PFSK-1 (cell line): ENCODE measurements at regions not wholly inside any gene's neighbourhood (a gene's known extent, or its start where the extent isn't known, plus 50 kb on each side); places are given as distances from the start of the nearest gene placed in this dataset.

ENCODE experiments used
- FOXP2 ChIP-seq: optimal IDR thresholded peaks from 2 replicates; pipeline ENCODE3; 2011; ENCODE audit warnings: borderline replicate concordance, control low read depth, inconsistent platforms; ENCODE audit not compliant: insufficient read depth; ENCODE audit errors: extremely low read length, extremely low read depth
- POLR2AphosphoS5 ChIP-seq: IDR thresholded peaks from 2 replicates; pipeline ENCODE4 v1.6.1; 2012; ENCODE audit warnings: low read depth, mild to moderate bottlenecking, control low read depth, low read length, moderate library complexity
- REST ChIP-seq, 2 experiments: IDR thresholded peaks; 2 replicates each; pipeline versions ENCODE4 v1.6.1 to v1.8.0; 2011 to 2012; ENCODE audit warnings: low read depth in 2 of 2, low read length in 2 of 2, control low read depth in 1 of 2, inconsistent platforms in 1 of 2, mild to moderate bottlenecking in 1 of 2, moderate library complexity in 1 of 2; ENCODE audit not compliant: insufficient read depth in 1 of 2
- SIN3A ChIP-seq: IDR thresholded peaks from 2 replicates; pipeline ENCODE4 v1.6.1; 2012; ENCODE audit warnings: mild to moderate bottlenecking, low read length, moderate library complexity, borderline replicate concordance; ENCODE audit not compliant: insufficient read depth
- TAF1 ChIP-seq: IDR thresholded peaks from 2 replicates; pipeline ENCODE4 v1.6.1; 2012; ENCODE audit warnings: low read length, control low read depth, borderline replicate concordance; ENCODE audit not compliant: insufficient read depth

- TF ChIP-seq REST (IDR thresholded peaks at IDR 0.05; ENCODE audit: insufficient read depth in 1 of 2, low read depth in 2 of 2, low read length in 2 of 2): no peak
- no peak for TF ChIP-seq SIN3A
- TF ChIP-seq POLR2AphosphoS5: no peak
- no peak for TF ChIP-seq TAF1
- TF ChIP-seq FOXP2: no peak
Measured at GRCh38 chr7:15813448-15813847, 127.0 kb upstream of the MEOX2 start.

GRCh38 chr7:15805891-15806290 is 119.4 kb upstream of the MEOX2 start:
- TF ChIP-seq SIN3A (no peak), FOXP2 (no peak), REST (IDR thresholded peaks at IDR 0.05; ENCODE audit: insufficient read depth in 1 of 2, low read depth in 2 of 2, low read length in 2 of 2) (no peak), POLR2AphosphoS5 (no peak), TAF1 (no peak)

- no peak for TF ChIP-seq SIN3A
- TF ChIP-seq REST (IDR thresholded peaks at IDR 0.05; ENCODE audit: insufficient read depth in 1 of 2, low read depth in 2 of 2, low read length in 2 of 2): no peak
- TF ChIP-seq POLR2AphosphoS5: no peak
- TF ChIP-seq FOXP2: no peak
- TF ChIP-seq TAF1: no peak
Measured at GRCh38 chr7:15802425-15802824, 115.9 kb upstream of the MEOX2 start.

- no peak for TF ChIP-seq POLR2AphosphoS5
- TF ChIP-seq REST (IDR thresholded peaks at IDR 0.05; ENCODE audit: insufficient read depth in 1 of 2, low read depth in 2 of 2, low read length in 2 of 2): no peak
Measured at GRCh38 chr7:15801551-15801950, 115.1 kb upstream of the MEOX2 start.

- TF ChIP-seq TAF1: no peak
Measured at GRCh38 chr7:15801041-15801440, 114.6 kb upstream of the MEOX2 start.

- TF ChIP-seq FOXP2 (no peak), SIN3A (no peak), REST (IDR thresholded peaks at IDR 0.05; ENCODE audit: insufficient read depth in 1 of 2, low read depth in 2 of 2, low read length in 2 of 2) (no peak), TAF1 (no peak), POLR2AphosphoS5 (no peak)
Measured at GRCh38 chr7:15798081-15798480, 111.6 kb upstream of the MEOX2 start.
